Esophagus squamous epithelium (tissue), 4 donors: ENCODE measurements at regions not wholly inside any gene's neighbourhood (a gene's known extent, or its start where the extent isn't known, plus 50 kb on each side); places are given as distances from the start of the nearest gene placed in this dataset.

Experiments used
- POLR2A ChIP-seq, 4 donors: fragments of 450-650 bp; IDR thresholded peaks; one replicate each; pipeline ENCODE4 v1.6.1; 2017; ENCODE audit warnings: antibody characterized with exemption in 4 of 4, mild to moderate bottlenecking in 4 of 4, moderate library complexity in 3 of 4
- TF ChIP-seq, protein P1 (sequence below), 6 experiments: fragments of 450-650 bp in 4 of 6; fragments of 200-600 bp in 2 of 6; sonication (generic) in 2 of 6; IDR thresholded peaks; one replicate each; pipeline ENCODE4 v1.5.1; 2016 to 2019; ENCODE audit warnings: antibody characterized with exemption in 6 of 6, mild to moderate bottlenecking in 4 of 6, moderate library complexity in 4 of 6

DNA sequence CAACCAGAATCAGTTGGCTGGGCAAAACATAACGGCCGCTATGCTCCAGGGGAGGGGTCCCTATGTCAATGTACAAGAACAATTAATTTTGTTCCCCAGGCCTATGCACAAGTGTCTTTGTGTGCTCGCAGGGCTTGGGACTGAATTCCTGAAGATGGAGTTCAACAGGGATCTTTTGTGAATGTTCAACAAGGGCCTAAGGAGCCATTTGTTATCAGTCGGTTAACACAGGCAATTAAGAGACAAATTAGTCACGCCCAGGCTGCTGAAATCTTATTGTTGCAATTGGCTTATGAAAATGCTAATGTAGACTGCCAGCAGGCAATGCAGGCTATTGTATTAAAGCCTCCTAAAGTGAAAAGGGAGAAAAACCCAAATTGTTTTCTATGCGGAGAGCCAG lies 117.5 kb downstream of the ZNF429 start:
- TF ChIP-seq, protein P1, sequence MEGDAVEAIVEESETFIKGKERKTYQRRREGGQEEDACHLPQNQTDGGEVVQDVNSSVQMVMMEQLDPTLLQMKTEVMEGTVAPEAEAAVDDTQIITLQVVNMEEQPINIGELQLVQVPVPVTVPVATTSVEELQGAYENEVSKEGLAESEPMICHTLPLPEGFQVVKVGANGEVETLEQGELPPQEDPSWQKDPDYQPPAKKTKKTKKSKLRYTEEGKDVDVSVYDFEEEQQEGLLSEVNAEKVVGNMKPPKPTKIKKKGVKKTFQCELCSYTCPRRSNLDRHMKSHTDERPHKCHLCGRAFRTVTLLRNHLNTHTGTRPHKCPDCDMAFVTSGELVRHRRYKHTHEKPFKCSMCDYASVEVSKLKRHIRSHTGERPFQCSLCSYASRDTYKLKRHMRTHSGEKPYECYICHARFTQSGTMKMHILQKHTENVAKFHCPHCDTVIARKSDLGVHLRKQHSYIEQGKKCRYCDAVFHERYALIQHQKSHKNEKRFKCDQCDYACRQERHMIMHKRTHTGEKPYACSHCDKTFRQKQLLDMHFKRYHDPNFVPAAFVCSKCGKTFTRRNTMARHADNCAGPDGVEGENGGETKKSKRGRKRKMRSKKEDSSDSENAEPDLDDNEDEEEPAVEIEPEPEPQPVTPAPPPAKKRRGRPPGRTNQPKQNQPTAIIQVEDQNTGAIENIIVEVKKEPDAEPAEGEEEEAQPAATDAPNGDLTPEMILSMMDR (IDR thresholded peaks at IDR 0.05): no peak
- no peak for TF ChIP-seq POLR2A (IDR thresholded peaks at IDR 0.05)
